ENCODE measurements at regions not wholly inside any gene's neighbourhood (a gene's known extent, or its start where the extent isn't known, plus 50 kb on each side); places are given as distances from the start of the nearest gene placed in this dataset.
A peak's percentile ranks its signal among the peaks of the same experiment; 100 is the strongest.

DNA sequence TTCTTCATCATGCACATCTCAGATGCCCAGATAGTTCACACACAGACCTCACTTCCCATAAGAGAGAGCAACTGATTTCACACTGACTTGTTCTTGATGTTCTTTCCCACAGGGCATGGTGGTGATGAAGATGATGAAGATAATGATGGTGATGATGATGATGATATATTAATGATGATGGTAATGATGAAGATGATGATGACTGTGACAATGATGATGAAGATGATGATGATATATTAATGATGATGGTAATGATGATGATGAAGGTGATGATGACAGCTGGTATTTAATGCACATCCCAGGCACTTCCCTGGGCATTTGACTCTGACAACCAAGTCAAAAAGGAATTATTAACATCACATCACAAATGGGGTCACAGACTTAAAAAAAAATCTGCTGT is 225.2 kb downstream of the MAF start:
- intact Hi-C loops (cut with micrococcal nuclease): no loop called here
- H3K36me3 Mint-ChIP-seq (ENCODE audit: low read depth): peaks cover 4% of the 10 kb centered on the region

GRCh38 chr16:79372503-79373184 is 227.9 kb downstream of the MAF start:
- Mint-ChIP-seq H3K36me3 (ENCODE audit: low read depth) (peaks cover 4% of the 10 kb centered on the region), H3K4me1 (ENCODE audit: low read depth) (peaks cover 2% of the 10 kb centered on the region), H3K27me3 (ENCODE audit: low read depth) (no peaks in the 10 kb centered on the region), H3K4me3 (no peak overlapping the region), H3K9me3 (peaks cover 4% of the 10 kb centered on the region), H3K27ac (no peak overlapping the region)
- DNase-seq: no peak
- intact Hi-C loops (cut with micrococcal nuclease): no loop called here
- CTCF ChIA-PET: no interaction called here

More for the DNA sequence above, 225.2 kb downstream of the MAF start:
- DNase-seq: no peak
- no peak overlapping the region for H3K4me3 Mint-ChIP-seq
- no peaks in the 10 kb centered on the region for H3K27me3 Mint-ChIP-seq (ENCODE audit: low read depth)
- H3K9me3 Mint-ChIP-seq: peaks cover 4% of the 10 kb centered on the region
- no peak overlapping the region for H3K27ac Mint-ChIP-seq
- peaks cover 7% of the 10 kb centered on the region for H3K4me1 Mint-ChIP-seq (ENCODE audit: low read depth)
- CTCF ChIA-PET: no interaction called here

GRCh38 chr16:79370736-79371135 is 229.8 kb downstream of the MAF start:
- intact Hi-C loops (cut with micrococcal nuclease): no loop called here

GRCh38 chr16:79369796-79370195 is 230.7 kb downstream of the MAF start:
- H3K9me3 Mint-ChIP-seq: peaks cover 4% of the 10 kb centered on the region
- no peak for DNase-seq
- intact Hi-C loops (cut with micrococcal nuclease): no loop called here
- CTCF ChIA-PET: interaction anchor here (1.0 kb wide), 1 partner anchor 10 kb away, joined by 3 read pairs; no protein-coding TSS in a partner anchor
- H3K4me1 Mint-ChIP-seq (ENCODE audit: low read depth): peaks cover 2% of the 10 kb centered on the region
- H3K27ac Mint-ChIP-seq: no peak overlapping the region
- peaks cover 2% of the 10 kb centered on the region for H3K36me3 Mint-ChIP-seq (ENCODE audit: low read depth)
- H3K27me3 Mint-ChIP-seq (ENCODE audit: low read depth): no peaks in the 10 kb centered on the region
- H3K4me3 Mint-ChIP-seq: no peak overlapping the region

More at GRCh38 chr16:79370736-79371135, 229.8 kb downstream of the MAF start:
- Mint-ChIP-seq H3K27ac (no peak overlapping the region), H3K4me3 (no peak overlapping the region), H3K27me3 (ENCODE audit: low read depth) (no peaks in the 10 kb centered on the region), H3K4me1 (ENCODE audit: low read depth) (peaks cover 2% of the 10 kb centered on the region), H3K36me3 (ENCODE audit: low read depth) (peaks cover 2% of the 10 kb centered on the region), H3K9me3 (peaks cover 4% of the 10 kb centered on the region)
- CTCF ChIA-PET: no interaction called here
- no peak for DNase-seq

- peaks cover 5% of the 10 kb centered on the region for H3K4me1 Mint-ChIP-seq (ENCODE audit: low read depth)
- H3K36me3 Mint-ChIP-seq (ENCODE audit: low read depth): peaks cover 2% of the 10 kb centered on the region
- peaks cover 9% of the 10 kb centered on the region for H3K27me3 Mint-ChIP-seq (ENCODE audit: low read depth)
- intact Hi-C loops (cut with micrococcal nuclease): no loop called here
- CTCF ChIA-PET: no interaction called here
- peaks cover 4% of the 10 kb centered on the region for H3K9me3 Mint-ChIP-seq
- DNase-seq: no peak
- no peak overlapping the region for H3K4me3 Mint-ChIP-seq
- H3K27ac Mint-ChIP-seq: no peak overlapping the region
These were observed 232.7 kb downstream of the MAF start for GRCh38 chr16:79367822-79368221.

DNA sequence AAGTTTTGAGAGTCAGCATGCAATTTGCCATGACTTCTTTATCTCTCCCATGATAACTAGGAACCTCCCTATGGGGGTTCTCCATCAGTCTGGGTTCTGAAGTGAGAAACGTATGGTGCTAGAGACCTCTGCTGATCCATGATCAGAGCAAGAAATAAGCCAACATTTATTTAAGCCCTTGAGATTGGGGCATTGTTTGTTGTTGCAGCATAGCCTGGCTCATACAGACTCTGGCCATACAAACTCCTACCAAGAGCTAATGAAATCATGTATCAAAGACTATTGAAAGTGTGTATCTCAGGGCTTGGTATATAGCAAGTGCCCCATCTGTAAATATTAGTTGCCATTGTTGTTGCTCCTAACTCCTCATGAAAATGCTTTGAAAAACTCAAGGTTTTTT is 233.9 kb downstream of the MAF start:
- CTCF ChIA-PET: interaction anchor here (0.6 kb wide), 1 partner anchor 1760 kb away, joined by 4 read pairs; no protein-coding TSS in a partner anchor

DNA sequence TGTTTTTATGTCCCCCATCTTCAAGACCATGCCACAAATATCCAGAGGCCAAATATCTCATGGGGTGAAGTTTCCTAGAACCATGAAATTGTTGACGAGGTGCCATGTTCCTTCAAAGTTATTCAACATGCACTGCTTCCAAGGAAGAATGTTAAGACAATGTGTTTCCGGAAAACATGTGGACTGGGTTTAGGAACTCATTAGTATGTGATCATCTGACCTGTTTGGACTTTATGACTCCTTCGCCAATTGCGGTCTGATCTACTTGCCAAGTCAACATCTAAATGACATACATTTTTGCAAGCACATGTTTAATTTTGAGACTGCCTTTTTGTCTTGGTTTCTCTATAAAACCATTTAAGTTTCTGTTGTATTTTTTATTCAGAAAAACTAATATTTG is 234.8 kb downstream of the MAF start:
- intact Hi-C loops (cut with micrococcal nuclease): no loop called here
- H3K36me3 Mint-ChIP-seq (ENCODE audit: low read depth): no peaks in the 10 kb centered on the region
- H3K4me1 Mint-ChIP-seq (ENCODE audit: low read depth): peaks cover 10% of the 10 kb centered on the region
- H3K4me3 Mint-ChIP-seq: no peak overlapping the region
- CTCF ChIA-PET: interaction anchor here (0.6 kb wide), 1 partner anchor 1761 kb away, joined by 4 read pairs; no protein-coding TSS in a partner anchor
- no peak overlapping the region for H3K27ac Mint-ChIP-seq
- H3K9me3 Mint-ChIP-seq: no peaks in the 10 kb centered on the region
- DNase-seq: no peak
- peaks cover 16% of the 10 kb centered on the region for H3K27me3 Mint-ChIP-seq (ENCODE audit: low read depth)

More for the DNA sequence above, 233.9 kb downstream of the MAF start:
- Mint-ChIP-seq H3K4me3 (no peak overlapping the region), H3K27ac (no peak overlapping the region), H3K27me3 (ENCODE audit: low read depth) (peaks cover 14% of the 10 kb centered on the region), H3K4me1 (ENCODE audit: low read depth) (peaks cover 10% of the 10 kb centered on the region), H3K36me3 (ENCODE audit: low read depth) (peaks cover 2% of the 10 kb centered on the region), H3K9me3 (peaks cover 4% of the 10 kb centered on the region)
- intact Hi-C loops (cut with micrococcal nuclease): no loop called here
- DNase-seq: no peak

GRCh38 chr16:79363484-79363883 is 237.1 kb downstream of the MAF start:
- DNase-seq: no peak
- H3K27me3 Mint-ChIP-seq (ENCODE audit: low read depth): peaks cover 16% of the 10 kb centered on the region
- CTCF ChIA-PET: interaction anchor here (0.9 kb wide), 1 partner anchor 126 kb away, joined by 3 read pairs; no protein-coding TSS in a partner anchor
- H3K27ac Mint-ChIP-seq: no peak overlapping the region
- intact Hi-C loops (cut with micrococcal nuclease): loop anchor here (1.0 kb wide), 1 partner anchor 47 kb away; no protein-coding TSS in a partner anchor
- no peak overlapping the region for H3K4me3 Mint-ChIP-seq
- no peaks in the 10 kb centered on the region for H3K9me3 Mint-ChIP-seq
- peaks cover 10% of the 10 kb centered on the region for H3K4me1 Mint-ChIP-seq (ENCODE audit: low read depth)
- H3K36me3 Mint-ChIP-seq (ENCODE audit: low read depth): no peaks in the 10 kb centered on the region

GRCh38 chr16:79363035-79363434 is 237.5 kb downstream of the MAF start:
- intact Hi-C loops (cut with micrococcal nuclease): loop anchor here (1.0 kb wide), 1 partner anchor 47 kb away; no protein-coding TSS in a partner anchor
- no peak overlapping the region for H3K4me3 Mint-ChIP-seq
- no peak overlapping the region for H3K27ac Mint-ChIP-seq
- peaks cover 10% of the 10 kb centered on the region for H3K4me1 Mint-ChIP-seq (ENCODE audit: low read depth)
- H3K9me3 Mint-ChIP-seq: no peaks in the 10 kb centered on the region
- CTCF ChIA-PET: no interaction called here
- DNase-seq: peak; percentile 10
- peaks cover 16% of the 10 kb centered on the region for H3K27me3 Mint-ChIP-seq (ENCODE audit: low read depth)
- no peaks in the 10 kb centered on the region for H3K36me3 Mint-ChIP-seq (ENCODE audit: low read depth)

GRCh38 chr16:79362300-79362970 is 238.1 kb downstream of the MAF start:
- Mint-ChIP-seq H3K36me3 (ENCODE audit: low read depth) (no peaks in the 10 kb centered on the region), H3K4me1 (ENCODE audit: low read depth) (peaks cover 10% of the 10 kb centered on the region), H3K27me3 (ENCODE audit: low read depth) (peaks cover 16% of the 10 kb centered on the region), H3K27ac (no peak overlapping the region), H3K9me3 (no peaks in the 10 kb centered on the region), H3K4me3 (no peak overlapping the region)
- DNase-seq: no peak
- intact Hi-C loops (cut with micrococcal nuclease): no loop called here
- CTCF ChIA-PET: no interaction called here

DNA sequence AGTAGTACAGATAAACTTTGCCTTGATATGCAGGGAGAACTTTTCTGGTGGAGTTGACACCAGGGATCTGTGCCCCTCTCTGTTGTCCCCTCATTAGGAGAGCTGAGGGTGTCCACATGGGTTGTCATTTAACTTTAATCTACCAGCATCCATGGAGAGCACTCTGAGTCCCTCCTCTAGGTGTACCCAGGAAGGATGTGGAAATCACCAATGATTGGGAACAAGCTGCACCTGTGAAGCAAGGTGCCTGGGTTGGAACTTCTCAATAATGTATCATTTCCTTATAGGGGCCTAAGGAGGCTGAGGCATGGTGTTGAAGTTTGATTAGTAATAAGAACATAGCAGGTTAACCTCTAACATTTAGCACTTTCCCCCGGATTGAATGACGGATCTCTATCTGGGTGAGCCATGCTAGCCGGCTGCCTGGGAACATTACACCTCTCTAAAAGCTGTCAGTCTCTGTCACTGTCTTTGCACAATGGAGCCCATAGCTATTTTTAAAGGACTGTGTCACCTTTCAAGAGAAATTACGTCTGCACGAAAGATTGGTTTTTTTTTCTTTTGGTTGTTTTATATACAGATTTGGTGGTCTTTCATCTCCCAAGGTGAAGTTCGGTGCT is 239.3 kb downstream of the MAF start:
- no peak overlapping the region for H3K27ac Mint-ChIP-seq
- CTCF ChIA-PET: interaction anchor here (0.9 kb wide), 1 partner anchor 27 kb away, joined by 3 read pairs; no protein-coding TSS in a partner anchor
- H3K4me3 Mint-ChIP-seq: no peak overlapping the region
- no peaks in the 10 kb centered on the region for H3K36me3 Mint-ChIP-seq (ENCODE audit: low read depth)
- no peak for DNase-seq
- peaks cover 10% of the 10 kb centered on the region for H3K4me1 Mint-ChIP-seq (ENCODE audit: low read depth)
- H3K9me3 Mint-ChIP-seq: no peaks in the 10 kb centered on the region
- intact Hi-C loops (cut with micrococcal nuclease): no loop called here
- peaks cover 16% of the 10 kb centered on the region for H3K27me3 Mint-ChIP-seq (ENCODE audit: low read depth)

- DNase-seq: no peak
- Mint-ChIP-seq H3K36me3 (ENCODE audit: low read depth) (no peaks in the 10 kb centered on the region), H3K27me3 (ENCODE audit: low read depth) (peaks cover 16% of the 10 kb centered on the region), H3K27ac (no peak overlapping the region), H3K4me1 (ENCODE audit: low read depth) (peaks cover 10% of the 10 kb centered on the region), H3K4me3 (no peak overlapping the region), H3K9me3 (no peaks in the 10 kb centered on the region)
- intact Hi-C loops (cut with micrococcal nuclease): no loop called here
- CTCF ChIA-PET: interaction anchor here (0.9 kb wide), 1 partner anchor 26 kb away, joined by 3 read pairs; no protein-coding TSS in a partner anchor
These were observed 240.3 kb downstream of the MAF start for GRCh38 chr16:79360267-79360666.

Measured in activated naive CD4-positive, alpha-beta T cell treated with anti-CD3 and anti-CD28 coated beads for 36 hours (primary cell).